Activated CD4-positive, CD25-positive, alpha-beta regulatory T cell treated with anti-CD3 and anti-CD28 coated beads, Interleukin-2, amount 50 U/mL, for 16 hours (primary cell): ENCODE measurements at regions not wholly inside any gene's neighbourhood (a gene's known extent, or its start where the extent isn't known, plus 50 kb on each side); places are given as distances from the start of the nearest gene placed in this dataset.

Source experiments
- DNase-seq: peaks from one replicate; pipeline ENCODE4 v3.0.0-alpha.2; 2020; ENCODE audit warnings: low read depth, low spot score

GRCh38 chr10:8969853-8970252 lies 915.4 kb downstream of the GATA3 start:
- no peak for DNase-seq

DNA sequence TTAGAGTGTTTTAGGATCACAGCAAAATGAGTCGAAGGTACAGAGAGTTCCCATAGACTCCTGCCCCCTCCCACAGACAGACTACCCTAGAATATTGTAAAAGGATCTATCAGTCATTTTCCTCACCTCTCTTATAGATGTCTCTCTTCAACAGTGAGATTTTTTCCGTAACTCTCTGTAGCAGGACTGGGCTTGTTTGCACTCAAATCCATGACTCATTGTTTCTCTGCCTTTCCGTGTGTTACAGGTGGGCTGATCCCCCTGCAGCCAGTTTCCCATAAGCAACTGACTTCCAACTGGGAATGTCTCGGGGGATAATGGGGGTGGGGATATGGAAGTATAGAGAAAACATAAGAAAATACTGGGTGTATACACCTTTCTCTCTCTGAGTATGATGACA lies 921.0 kb downstream of the GATA3 start:
- DNase-seq = no peak

DNA sequence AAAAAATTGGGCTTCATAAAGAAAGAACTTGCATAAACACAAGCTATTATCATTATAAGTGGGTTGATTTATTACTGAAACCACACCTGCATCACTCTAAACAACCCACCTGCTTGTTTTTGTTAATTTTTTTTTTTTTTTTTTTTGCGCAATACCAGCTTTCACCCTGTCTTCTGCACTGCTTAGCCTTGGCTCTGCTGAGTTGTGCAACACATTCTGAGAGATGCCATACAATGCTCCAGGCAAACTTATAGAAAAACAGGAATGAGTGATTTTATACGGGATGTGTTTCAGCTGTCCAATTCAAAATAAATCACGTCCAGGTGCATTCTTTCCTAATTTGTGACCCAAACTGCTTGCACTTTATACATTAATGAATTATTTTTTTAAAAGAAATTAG lies 923.6 kb downstream of the GATA3 start:
- no peak for DNase-seq

DNA sequence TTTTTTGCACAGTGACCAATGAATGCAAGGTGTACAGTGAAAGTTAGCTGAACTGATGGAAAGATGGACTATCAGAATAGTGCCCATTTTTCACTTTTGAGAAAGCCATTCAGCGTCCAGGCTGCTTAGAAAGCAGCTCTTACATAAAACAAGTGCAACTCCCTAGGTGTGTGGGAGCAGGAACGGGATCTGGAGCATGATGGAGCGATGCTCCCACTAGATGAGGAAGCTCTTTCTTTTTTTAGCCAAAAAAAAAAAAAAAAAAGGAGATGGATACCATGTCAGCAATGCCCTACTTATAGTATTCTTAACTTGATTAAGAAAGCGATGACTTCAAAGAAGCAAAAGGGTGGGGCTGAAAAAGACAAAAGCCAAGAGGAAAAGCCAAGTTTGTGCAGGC lies 925.5 kb downstream of the GATA3 start:
- no peak for DNase-seq

- DNase-seq = no peak
These were observed 926.8 kb downstream of the GATA3 start for GRCh38 chr10:8981277-8981676.

DNA sequence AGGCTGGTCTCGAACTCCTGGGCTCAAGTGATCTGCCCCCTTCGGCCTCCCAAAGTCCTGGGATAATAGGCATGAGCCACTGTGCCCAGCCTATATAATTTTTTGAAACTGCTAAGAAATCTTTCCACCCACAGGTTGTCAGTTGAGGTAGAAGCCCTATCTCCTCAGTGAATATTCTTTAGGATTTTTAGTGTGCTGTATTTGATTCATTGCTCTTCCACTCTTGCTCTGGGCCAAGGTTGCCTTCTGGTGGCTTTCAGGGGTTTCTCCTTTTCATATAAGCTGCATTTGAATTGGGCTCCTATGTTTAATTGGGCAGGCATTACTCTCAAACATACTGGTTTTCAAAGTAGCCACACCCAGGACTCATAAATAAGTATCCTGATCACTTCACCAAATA lies 931.2 kb downstream of the GATA3 start:
- no peak for DNase-seq

GRCh38 chr10:8986975-8987374 lies 932.5 kb downstream of the GATA3 start:
- DNase-seq = no peak

- DNase-seq = no peak
These were observed 933.2 kb downstream of the GATA3 start for GRCh38 chr10:8987712-8988111.

DNA sequence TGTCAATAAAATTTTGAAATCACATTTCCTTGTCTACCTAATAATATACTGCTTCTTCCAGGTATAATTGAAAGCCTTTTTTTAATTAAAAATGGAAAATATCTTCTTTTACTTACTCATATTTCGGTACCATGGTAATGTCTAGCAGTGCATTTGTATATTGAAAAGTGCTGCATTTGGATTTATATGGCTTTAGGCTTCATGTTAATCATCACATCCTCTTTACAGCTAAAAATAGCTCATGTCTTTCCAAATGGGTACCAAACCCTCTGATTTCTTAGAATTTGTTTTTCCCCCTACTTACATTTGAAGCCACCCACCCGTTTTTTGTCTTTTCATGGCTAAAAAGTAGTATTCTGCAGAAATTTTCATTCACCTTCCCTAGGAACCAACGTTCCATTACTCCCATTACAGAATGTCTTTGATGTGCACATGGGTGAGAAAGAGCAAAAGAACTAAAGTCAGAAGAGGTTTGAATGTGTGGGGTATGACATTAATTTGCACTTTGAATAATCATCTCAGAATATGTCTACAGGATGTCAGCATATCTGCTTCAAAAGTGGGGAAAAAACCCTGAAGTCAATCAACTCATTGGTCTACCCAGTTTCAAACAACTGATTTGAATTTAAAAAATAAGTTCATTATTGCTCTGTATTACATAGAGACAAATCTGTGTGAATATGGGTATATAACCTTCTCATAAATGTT lies 935.9 kb downstream of the GATA3 start:
- DNase-seq = no peak

GRCh38 chr10:8992009-8992408 lies 937.5 kb downstream of the GATA3 start:
- no peak for DNase-seq

DNA sequence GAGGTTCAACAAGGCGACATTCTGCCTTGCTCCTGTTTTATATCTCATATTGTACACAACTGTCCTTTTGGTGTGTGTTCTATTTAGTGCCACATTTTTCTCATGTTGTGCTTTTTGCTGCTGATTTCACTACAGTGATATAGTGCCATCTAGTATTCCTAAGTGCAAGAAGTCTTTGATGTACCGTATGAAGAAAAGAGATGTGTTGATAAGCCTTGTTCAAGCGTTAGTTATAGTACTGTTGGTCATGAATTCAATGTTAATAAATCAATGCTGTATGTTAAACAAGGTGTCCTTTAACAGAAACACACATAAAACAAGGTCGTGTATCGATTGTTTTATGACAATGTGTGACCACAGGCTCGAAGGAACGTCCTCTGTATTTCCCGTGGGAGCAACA lies 939.4 kb downstream of the GATA3 start:
- no peak for DNase-seq

DNA sequence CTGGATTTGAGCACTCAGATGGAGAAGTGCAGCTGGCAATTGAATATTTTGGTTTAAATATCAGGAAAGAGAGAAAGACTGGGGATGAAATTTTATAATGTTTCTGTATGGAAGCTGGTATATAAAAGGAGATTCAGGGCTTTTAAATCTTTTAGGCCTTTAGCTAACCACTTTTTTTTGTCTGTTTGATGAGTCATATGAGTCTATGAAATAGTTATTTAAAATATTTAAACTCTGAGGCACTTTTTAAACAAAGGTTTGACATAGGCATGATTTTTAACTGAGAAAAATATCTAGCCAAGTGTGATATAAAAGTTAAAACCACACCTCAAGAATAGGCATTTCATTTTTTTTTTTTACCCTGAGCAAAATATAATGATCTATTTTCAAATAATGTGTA lies 944.3 kb downstream of the GATA3 start:
- DNase-seq = no peak

GRCh38 chr10:9003122-9003521 lies 948.6 kb downstream of the GATA3 start:
- DNase-seq = no peak

DNA sequence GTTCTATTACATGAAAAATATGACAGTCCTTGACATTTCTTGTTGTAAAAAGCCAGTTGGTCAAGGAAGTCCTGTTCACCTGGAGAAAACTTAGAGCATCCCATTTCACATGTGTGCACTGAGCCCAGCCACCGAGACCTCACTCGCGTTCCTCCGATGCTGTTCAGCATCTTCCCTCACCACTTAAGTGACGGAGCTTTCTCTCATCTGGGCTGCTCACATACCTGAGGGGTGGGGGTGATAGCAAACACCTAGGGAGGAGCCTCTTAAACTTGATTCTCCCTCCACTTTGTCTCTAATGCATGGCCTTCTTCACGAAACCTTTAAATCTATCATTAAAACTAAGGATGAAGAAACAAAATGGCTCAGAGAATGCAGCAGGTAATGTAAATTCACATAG lies 950.2 kb downstream of the GATA3 start:
- no peak for DNase-seq

GRCh38 chr10:9009505-9009904 lies 955.0 kb downstream of the GATA3 start:
- no peak for DNase-seq

GRCh38 chr10:9010093-9010492 lies 955.6 kb downstream of the GATA3 start:
- peak; percentile 15 for DNase-seq

GRCh38 chr10:9010931-9011670 lies 956.6 kb downstream of the GATA3 start:
- no peak for DNase-seq

GRCh38 chr10:9012312-9012711 lies 957.8 kb downstream of the GATA3 start:
- DNase-seq = no peak

- DNase-seq = no peak
These were observed 960.5 kb downstream of the GATA3 start for GRCh38 chr10:9015005-9015404.

GRCh38 chr10:9015447-9015846 lies 961.0 kb downstream of the GATA3 start:
- no peak for DNase-seq

GRCh38 chr10:9016930-9017329 lies 962.4 kb downstream of the GATA3 start:
- no peak for DNase-seq

DNA sequence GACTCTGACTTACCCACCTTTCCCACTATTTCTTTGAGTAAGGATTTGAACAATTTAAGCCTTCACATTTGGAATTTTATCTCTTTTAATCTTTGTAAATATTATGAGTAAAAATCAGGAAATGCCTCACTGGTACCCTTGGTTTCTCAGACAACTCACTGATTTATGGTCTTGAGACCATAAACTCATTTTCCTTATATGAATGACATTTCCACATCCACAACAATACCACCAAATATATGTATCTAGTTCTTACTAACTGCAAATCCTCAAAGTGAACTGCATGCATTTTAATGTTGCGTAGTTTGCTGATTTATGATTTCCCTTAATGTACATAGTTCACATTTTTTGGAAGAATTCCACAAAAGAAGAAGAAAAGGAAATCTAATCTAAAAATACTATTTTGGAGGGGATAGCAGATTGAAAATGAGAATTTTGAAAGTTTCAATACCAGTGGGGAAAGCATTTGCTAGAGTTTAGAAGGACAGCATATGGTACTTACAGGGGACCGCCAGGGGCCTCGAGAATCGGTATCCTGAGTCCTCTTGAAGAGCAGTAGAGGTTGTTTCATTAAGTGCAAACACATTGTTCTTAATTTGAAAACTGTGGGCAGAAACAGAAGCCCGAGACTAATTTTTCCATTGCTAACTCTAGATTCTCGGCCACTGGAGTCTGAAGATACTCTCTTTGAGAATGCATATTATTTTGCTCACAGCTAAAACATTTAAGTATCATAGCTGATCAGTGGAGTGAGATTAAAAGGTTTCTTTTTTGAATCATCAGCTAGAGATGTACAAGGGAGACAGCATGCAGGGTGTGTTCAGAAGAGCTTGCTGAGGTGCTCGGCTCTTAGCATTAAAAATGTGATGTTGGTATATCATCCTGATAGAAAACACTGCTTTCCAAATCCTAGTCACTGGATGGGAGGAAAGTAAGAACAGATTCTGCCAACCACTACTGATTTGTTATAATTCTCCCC lies 964.0 kb downstream of the GATA3 start:
- DNase-seq = no peak
